ENCODE measurements at regions not wholly inside any gene's neighbourhood (a gene's known extent, or its start where the extent isn't known, plus 50 kb on each side); places are given as distances from the start of the nearest gene placed in this dataset.
"Not testable (repeated sequence)": the region's sequence is repeated elsewhere in the genome, so short reads cannot be mapped to it uniquely, and the experiment has no call there.

DNA sequence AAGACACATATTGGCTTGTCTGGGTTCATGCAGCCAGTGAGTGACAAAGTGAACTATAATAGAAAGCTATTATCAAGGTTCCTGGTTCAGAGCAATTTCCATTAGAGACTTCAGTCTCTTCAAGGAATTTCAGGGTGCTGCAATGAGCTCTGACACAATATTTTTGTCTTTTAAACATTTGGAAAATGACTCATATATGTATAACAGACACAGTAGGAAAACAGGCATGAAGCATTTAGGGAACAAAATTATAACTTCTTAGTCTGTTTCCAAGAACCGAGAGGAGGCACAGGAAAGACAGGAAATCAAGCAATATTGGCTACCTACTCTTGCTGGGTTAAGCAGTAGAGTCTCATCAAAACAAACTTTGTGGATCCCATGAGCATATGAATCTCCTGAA is 170.4 kb downstream of the PTPRC start:
- no peak for FAIRE-seq

GRCh38 chr1:198811449-198811848 is 172.6 kb downstream of the PTPRC start:
- no peak for FAIRE-seq

- no peak for FAIRE-seq
Measured at GRCh38 chr1:198823626-198824025, 184.8 kb downstream of the PTPRC start.

GRCh38 chr1:198825254-198825653 is 186.4 kb downstream of the PTPRC start:
- no peak for FAIRE-seq

DNA sequence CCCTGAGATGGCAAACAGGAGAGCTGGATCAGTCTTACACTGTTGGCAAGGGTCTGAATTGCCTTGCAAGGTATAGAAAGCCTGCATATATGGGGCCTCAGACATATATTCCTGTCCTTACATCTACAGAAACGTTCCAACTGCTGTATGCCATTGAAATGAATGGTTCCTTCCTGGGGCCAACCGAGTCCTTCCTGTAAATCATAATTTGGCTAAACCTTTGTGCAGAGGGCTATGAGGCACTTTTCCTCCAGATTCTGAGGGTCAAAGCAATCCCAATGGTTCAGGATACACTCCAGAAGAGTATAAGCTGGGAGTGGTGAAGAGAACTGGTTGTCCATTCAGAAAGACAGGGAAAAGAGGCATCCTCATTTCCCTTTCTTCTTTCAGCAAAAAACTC is 190.5 kb downstream of the PTPRC start:
- FAIRE-seq = no peak

GRCh38 chr1:198829944-198830343 is 191.1 kb downstream of the PTPRC start:
- no peak for FAIRE-seq

DNA sequence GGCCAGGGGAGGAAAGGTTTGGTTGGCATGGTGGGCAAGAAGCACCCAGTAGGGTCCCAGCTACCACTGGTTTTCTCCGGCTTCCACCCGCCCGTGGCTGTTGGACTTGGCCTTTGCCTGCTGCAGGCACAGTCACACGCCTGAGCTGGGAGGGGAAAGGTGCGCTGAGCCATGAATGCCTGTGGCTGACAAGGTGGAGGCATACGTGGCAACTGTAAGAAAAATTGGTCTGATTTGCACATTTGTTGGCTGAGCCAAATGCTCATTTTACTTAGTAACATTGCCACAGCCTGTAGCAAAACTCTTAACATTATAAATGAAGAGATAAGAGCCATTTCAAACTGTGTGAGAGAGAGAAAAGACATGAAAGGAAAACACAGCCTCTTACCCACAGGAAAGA is 191.6 kb downstream of the PTPRC start:
- no peak for FAIRE-seq

DNA sequence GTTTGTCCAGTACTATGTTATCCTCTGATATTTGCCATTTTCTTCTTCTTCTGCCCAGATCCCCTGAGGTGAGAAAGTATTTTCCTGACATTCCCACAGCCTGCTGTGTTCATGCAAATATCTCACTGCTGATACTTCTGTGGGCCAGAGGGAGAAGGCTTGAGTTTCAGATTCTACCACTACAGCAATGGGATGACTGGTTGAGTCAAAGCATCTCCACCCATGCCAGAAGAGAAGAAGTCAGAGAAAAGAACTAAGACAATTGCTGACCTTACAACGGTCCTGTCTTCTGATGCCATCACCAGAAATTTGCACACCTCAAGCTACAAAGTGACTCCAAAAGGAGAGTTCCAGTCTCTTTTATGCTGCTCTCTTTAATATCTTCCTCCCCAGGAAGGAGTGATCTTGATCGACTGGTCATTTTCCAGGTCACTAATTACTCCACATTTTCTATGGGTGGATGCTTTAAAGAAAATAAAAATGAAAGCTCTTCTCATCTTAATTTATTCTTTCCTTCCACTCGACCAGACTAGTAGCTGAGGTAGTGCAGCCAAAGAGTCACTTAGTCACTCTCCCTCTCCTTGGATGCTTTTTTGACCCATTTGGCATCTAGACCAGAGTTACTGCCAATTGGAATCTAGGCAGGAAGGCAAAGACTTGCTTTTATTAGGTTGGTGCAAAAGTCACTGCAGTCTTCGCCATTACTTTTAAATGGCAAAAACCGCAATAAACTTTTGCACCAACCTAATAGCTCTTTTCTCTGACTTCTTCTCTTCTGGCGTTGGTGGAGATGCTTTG is 195.1 kb downstream of the PTPRC start:
- FAIRE-seq = no peak

- no peak for FAIRE-seq
Measured at GRCh38 chr1:198837278-198838021, 198.6 kb downstream of the PTPRC start.

DNA sequence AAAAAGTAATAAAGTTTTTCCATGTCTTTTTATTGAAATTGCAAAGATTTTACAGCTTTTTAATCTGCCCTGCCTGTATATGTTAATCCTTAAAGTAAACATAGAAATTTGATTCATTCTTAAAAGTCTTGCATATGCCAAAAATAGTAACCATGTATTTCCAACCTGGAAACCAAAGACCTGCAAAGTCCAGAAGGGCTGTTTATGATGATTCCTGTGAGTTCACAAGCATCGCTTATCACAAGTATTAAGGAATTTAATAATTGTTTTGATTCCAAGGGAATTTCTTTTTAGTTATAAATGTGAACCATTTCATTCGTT is 199.1 kb downstream of the PTPRC start:
- FAIRE-seq = no peak

DNA sequence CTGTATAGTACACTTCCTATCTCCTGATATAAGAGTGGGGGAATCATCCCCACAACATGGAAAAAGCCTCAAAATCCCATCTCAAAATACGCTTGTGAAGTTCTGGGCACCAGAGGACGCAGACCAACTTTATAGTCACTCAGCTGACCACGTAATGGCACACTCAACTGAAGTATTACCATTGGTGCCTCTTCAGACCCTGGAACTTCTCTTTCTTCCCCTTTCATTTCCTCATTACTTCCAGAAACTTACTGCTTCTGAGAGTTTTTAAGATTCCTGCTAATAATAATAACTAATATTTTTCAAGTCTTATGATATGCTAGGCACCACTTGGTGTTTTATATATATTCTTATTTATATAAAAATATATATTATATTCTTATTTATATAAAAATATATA is 202.6 kb downstream of the PTPRC start:
- FAIRE-seq = no peak

- no peak for FAIRE-seq
Measured at GRCh38 chr1:198842686-198843085, 203.8 kb downstream of the PTPRC start.

DNA sequence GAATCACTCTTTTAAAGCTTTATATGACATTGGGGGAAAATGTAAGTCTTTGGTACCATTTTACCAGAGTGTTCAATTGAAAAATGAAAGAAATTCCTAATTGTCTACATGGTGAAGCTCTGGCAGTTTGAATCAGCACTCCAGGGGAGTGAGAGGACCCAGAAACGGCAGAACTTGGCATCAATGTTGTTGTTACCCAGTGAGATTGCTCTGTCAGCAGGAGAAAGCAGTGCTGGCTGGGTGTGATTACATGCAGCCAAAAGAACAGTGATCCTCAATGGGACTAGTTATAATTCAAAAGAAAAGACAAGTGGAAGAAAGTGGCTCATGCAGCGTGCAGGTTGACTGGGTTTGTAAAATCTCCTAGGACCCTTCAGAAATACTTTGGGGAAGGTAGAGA is 206.4 kb downstream of the PTPRC start:
- no peak for FAIRE-seq

DNA sequence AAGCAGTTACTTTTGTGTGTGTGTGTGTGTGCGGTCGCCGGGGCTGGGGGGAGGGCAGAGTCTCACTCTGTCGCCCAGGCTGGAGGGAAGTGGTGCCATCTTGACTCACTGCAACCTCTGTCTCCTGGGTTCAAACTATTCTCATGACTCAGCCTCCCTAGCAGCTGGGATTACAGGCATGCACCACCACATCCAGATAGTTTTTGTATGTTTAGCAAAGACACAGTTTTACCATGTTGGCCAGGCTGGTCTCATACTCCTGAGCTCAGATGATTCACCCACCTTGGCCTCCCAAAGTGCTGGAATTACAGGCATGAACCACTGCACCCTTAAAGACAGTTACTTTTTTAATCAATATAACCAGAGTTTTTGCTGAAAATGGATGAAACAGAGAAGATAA is 207.0 kb downstream of the PTPRC start:
- FAIRE-seq = no peak

- FAIRE-seq = no peak
Measured at GRCh38 chr1:198846556-198846955, 207.7 kb downstream of the PTPRC start.

GRCh38 chr1:198848206-198848605 is 209.4 kb downstream of the PTPRC start:
- FAIRE-seq = no peak

DNA sequence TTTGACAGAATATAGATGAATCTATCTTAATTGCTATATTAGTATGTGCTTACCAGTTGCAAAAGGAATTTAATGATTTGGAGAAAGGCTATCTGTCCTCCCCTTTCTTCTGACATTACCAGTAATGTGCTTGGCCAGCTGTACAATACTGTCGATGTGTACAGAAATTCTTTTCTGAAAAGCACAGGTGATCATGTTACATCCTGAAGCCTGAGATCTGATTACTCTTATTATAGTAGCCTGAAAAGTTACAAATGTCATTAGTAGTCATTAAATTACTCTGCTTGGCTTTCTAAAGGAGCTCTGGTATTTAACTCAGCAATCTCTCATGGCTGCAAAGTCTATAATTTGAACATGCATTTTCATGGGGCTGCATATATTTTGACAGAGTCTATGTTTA is 209.8 kb downstream of the PTPRC start:
- no peak for FAIRE-seq

DNA sequence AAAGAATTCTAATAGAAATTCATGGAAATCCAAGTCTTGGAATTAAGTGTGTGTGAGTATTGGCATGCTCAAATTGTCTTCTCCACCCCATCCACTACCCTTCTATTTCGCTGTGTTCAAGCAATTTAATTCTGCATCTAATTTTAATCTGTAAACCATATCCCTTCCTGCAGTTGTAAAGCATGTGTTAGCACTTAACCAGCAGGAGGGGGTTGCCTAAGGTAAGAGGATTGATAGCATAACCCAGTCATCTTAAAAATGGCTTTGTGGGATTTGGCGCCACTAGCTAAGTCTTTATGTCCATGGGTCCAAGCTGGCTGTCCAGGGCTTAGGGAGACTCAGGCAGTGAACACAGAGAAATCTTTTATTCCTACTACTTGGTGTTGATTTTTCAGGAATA is 210.3 kb downstream of the PTPRC start:
- FAIRE-seq = no peak

DNA sequence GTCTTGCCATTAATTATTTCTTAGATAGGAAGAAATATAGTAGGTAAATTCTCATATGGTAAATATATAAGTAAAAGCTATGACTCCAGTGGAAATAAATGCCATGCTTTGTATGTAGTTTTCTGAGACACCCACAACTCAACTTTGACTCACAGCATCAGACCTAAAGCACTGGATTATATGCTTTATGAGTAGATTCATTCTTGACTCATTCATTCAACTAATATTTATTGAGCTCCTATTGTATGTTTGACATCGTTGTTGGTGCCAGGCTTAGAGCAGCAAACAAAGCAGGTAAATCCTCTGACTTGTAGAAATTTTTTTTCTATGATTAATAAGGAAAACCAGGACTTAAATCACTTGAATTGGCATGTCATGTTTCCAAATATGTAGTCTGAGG is 211.4 kb downstream of the PTPRC start:
- FAIRE-seq = no peak

DNA sequence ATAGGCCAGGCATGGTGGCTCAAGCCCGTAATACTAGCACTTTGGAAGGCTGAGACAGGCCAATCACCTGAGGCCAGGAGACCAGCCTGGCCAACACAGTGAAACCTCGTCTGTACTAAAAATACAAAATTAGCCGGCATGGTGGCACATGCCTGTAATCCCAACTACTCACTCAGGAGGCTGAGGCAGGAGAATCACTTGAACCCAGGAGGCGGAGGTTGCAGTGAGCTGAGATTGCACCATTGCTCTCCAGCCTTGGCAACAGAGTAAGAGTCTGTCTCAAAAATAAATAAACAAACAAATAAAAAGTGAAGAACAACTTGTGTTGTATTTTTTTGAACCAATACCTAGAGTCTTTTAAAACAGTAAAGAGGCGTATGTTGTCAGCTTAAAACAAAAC is 212.1 kb downstream of the PTPRC start:
- not testable (repeated sequence) for FAIRE-seq

DNA sequence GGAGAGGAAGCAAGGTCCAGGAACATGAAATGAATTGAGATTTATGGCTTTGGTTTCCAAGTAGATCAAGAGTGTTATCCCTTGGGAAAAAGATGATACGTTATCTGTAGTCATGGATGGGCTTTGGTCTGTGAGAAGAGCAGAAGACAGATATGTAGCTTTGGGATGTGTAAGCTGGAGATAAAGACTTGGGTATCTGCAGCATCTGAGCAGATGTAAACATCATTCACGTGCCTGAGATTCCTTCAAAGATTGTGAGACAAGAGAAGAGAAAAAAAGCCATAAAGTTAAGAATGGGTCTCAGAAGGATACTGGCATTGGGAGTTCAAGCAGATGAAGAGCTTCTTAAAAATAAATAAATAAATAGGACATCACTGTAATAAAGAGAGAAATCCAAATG is 217.8 kb downstream of the PTPRC start:
- FAIRE-seq = no peak

DNA sequence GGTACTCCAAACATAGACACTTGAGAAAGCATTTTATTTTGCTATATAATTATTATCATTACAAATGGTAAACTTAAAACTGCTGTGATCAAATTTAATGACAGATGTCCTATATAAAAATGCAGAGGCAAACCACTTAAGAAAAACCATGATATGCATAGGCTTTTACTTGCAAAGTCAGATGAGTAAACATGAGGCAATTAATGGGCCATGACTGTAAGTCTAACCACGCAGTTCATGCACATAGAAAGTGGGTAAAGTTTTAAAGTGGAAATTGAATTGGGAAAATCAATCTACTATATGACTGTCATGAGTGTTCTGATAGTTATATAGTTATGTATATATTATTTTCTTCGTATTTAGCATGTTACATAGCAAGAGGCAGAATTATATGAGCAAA is 219.2 kb downstream of the PTPRC start:
- FAIRE-seq = no peak

- no peak for FAIRE-seq
Measured at GRCh38 chr1:198860371-198860770, 221.5 kb downstream of the PTPRC start.

- FAIRE-seq = no peak
Measured at GRCh38 chr1:198861636-198862035, 222.8 kb downstream of the PTPRC start.

GRCh38 chr1:198864695-198865094 is 225.9 kb downstream of the PTPRC start:
- peak; percentile 51 for FAIRE-seq
